Activated T-helper 9 cell treated with anti-CD3 and anti-CD28 coated beads, Interleukin-2, amount 50 U/mL, for 16 hours (primary cell): ENCODE measurements at regions not wholly inside any gene's neighbourhood (a gene's known extent, or its start where the extent isn't known, plus 50 kb on each side); places are given as distances from the start of the nearest gene placed in this dataset.
"Not testable (repeated sequence)": the region's sequence is repeated elsewhere in the genome, so short reads cannot be mapped to it uniquely, and the experiment has no call there.

Experiments
- DNase-seq: peaks from one replicate; pipeline ENCODE4 v3.0.0-alpha.2; 2020; ENCODE audit warnings: low read depth

DNA sequence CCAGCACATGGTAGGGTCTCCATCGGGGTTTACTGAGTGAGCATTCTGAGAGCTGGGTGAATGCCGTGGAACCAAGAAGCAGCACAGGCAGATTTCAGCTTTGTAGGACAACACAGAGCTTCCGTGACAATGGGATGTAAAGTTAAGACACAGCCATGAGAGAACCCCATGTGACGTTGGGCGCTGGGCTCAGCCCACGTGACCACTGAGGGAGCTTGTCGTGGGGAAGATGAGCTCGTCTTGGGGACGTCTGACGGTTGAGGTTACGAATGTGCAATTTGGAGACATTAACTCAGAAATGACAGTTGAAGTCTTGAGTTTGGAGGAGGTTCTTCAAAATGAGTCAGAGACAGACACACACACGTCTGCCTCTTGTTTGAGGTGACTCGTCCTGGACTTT, 51.5 kb upstream of the MUC20 start:
- DNase-seq = not testable (repeated sequence)

DNA sequence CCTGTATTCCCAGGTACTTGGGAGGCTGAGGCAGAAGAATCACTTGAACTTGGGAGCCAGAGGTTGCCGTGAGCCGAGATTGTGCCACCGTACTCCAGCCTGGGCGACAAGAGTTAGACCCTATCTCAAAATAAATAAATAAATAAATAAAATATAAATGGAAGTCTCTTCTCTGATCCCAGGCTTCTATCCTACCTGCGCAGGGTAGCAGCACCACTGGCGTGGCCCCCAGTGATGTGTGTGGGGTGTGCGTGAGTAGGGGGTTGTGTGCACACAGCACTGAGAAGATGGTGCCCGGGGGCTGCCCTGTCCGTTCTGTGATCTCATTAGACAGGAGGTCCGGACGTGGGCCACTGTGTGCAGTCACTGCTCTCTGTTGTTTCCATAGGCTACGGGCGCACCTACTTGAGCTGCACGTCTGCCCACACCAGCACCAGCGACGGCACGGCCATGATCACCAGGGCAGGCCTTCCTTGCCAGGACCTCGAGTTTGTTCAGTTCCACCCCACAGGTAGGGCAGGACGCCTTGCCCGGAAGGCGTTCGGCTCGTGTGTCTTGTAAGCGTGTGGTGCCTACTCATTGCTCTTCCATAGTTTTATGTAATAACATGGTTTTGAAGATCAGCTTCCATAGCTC, 52.5 kb upstream of the MUC20 start:
- not testable (repeated sequence) for DNase-seq

DNA sequence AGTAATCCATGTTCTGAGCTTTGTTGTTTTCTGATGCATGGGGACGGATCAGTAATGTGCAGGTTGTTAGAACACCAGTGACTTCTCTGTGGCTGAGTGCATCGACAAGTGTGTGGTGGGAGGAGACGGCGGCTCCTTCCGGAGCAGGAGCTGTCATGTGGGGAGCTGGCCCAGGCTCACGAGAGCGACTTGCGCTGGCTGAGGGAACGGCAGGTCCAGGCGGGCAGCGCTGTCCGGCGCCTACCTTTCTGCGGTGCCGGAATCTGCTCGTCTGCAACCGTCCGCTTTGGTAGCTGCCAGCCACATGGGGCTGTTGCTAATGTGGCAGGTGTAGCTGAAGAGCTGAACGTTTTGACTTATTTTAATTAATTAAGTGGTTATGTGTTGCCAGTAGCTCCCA, 55.5 kb upstream of the MUC20 start:
- DNase-seq = not testable (repeated sequence)

DNA sequence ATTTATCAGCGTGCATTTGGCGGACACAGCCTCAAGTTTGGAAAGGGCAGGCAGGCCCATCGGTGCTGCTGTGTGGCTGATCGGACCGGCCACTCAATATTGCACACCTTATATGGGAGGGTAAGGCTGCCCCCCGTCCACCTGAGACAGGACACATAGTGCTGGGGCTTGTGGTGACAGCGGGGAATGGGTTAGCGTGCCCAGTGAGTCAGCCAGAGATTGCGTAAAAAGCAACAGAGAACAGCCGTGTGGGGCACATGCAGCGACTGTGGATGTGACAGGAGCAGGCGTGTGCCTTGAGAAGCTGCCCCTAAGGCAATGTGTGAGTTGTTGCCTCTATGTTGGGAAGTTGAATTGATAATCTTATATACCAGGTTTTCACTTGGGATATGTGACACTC, 56.6 kb upstream of the MUC20 start:
- not testable (repeated sequence) for DNase-seq

DNA sequence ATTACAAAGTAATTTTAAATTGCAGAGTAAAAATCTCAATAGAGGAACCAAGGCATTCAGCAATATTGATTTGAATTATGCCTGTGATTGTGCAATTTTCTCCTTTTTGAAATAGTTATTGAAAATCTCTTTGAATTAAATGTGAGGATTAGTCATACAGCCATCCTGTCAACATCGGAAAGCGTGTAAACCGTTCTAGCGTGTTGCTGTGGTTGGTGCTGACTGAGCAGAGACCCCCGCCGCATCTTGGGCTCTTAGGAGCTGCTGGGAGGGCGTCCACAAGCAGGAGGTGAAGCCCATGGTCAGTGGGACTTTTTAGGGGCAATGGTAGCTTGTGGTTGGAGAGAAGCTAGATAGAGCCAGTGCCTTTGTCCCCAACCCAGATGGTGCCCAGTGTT, 61.6 kb upstream of the MUC20 start:
- DNase-seq = not testable (repeated sequence)

DNA sequence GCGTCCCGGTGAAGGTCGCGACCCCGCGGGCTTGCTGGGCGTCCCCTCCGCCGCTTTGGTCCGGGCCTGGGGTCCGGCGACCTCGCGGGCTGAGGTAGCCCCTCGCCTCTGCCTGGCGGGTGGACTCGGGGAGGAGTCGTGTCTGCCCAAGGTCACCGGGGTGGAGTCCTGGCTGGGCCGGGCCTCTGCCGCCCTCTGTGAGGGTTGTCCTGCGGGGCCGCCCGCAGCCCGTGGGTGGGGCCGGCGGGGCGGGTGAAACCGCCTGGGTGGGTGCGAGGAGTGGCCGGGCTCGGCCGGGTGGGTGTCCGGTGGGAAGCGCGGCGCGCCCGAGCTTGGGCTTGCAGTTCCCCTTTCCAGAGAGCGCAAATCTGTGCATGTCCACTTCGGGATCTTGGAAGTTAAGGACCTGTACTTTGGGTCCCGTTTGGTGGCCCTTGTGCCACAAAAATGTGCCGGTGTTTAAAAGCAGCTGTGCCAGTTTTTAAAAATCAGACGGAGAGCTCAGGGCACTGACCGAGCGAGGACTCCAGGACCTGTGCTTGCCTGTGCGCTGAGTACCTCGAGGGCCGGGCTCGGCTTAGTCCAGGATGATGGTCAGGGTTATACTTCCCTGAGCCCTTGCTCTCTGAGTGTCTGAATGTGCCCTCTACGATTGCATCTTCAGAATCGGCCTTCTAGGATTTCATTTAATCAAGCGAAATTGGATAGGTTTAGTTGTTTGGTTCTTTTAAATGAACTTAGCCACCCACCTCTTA, 62.2 kb upstream of the MUC20 start:
- not testable (repeated sequence) for DNase-seq

DNA sequence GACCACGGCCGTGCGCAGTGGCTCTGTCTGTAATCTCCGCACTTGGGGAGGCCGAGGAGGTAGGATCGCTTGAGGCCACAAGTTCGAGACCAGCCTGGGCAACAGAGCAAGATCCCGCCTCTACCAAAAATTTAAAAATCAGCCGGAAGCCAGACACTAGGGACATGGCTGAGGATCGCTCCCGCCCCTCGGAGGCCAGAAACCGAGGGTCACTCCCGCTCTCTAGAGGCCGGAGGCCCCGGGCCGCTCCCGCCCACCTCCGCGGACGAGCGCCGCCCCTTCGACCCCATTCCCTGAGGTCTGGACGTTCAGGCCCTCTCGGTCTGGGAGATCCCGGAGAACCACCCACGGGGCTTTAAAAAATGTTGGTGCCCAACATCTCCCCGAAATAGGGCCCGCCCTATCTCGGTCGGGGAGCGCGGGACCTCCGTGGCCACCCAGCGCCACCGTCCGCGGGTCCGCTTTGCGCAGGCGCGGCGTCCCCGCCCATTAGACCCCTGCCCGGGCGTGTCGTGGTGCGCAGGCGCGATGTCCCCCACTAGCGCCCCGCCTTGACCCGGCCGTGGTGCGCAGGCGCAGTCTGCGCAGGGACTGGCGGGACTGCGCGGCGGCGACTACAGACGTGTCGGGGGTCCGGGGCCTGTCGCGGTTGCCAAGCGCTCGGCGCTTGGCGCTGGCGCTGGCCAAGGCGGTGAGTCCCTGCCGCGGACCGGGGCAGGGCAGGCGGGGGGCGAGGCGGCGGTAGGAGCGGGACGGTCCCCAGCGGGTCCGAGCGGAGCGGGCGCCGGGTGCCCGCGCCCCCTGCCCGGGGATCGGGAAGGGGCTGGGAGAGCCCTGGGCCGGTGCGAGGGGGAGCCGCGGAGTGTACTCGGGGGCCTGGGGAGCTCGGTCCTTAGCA, 63.1 kb upstream of the MUC20 start:
- peak; percentile 69 for DNase-seq

DNA sequence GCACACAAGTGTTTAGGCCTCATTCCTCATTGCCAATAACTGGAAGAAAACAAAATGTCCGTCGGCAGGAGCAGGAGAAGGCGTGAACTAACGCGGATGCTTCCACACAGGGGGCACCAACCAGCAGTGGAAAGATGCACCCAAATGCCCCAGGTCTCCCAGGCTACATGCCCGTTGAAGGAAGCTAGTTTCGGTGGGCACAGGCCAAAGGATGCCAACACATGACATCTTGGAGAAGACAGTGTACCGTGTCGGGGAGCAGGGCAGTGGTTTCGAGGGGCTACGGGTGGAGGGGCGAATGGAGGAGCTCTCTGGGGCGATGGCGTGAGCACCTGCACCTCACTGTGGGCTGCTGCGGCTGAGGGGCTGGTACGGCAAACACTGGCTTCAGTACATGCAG, 64.7 kb upstream of the MUC20 start:
- not testable (repeated sequence) for DNase-seq

DNA sequence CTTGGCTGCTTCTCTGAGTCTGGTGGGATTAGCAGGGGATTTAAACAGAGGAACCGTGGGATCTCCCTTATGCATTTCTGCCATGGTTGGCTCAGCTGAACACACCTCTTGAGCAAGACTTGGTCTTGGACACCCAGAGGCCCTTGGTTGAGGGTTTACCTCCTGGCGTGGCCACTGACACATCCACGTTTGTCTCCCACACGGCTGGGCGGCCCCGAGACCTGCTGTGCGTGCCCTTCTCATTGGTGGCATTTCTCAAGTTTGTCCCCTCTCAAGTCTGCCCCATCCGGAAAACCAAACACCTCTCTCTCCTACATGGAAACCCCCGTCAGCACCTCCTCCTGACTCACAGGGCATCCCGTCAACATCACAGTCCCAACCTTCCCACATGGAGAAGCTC, 66.0 kb upstream of the MUC20 start:
- not testable (repeated sequence) for DNase-seq

DNA sequence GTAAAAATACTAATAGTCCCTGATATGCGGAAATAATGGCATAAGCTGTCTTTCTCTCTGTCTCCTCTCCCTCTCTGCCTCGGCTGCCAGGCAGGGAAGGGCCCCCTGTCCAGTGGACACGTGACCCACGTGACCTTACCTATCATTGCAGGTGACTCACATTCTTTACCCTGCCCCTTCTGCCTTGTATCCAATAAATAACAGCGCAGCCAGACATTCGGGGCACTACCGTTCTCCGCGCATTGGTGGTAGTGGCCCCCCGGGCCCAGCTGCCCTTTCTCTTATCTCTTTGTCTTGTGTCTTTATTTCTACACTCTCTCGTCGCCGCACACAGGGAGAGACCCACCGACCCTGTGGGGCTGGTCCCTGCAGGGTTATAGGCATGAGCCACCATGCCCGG, 66.6 kb upstream of the MUC20 start:
- not testable (repeated sequence) for DNase-seq

DNA sequence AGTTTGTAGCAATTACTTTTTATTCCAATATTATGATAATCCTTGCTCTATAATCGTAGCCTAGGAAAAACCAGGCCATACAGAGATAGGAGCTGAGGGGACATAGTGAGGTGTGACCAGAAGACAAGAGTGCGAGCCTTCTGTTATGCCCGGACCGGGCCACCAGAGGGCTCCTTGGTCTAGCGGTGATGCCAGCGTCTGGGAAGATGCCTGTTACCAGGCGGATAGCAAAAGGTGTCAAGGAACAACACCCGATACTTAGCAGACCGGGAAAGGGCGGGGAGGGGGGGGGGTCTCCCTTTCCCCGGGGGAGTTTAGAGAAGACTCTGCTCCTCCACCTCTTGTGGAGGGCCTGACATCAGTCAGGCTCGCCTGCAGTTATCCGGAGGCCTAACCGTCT, 67.1 kb upstream of the MUC20 start:
- DNase-seq = not testable (repeated sequence)

DNA sequence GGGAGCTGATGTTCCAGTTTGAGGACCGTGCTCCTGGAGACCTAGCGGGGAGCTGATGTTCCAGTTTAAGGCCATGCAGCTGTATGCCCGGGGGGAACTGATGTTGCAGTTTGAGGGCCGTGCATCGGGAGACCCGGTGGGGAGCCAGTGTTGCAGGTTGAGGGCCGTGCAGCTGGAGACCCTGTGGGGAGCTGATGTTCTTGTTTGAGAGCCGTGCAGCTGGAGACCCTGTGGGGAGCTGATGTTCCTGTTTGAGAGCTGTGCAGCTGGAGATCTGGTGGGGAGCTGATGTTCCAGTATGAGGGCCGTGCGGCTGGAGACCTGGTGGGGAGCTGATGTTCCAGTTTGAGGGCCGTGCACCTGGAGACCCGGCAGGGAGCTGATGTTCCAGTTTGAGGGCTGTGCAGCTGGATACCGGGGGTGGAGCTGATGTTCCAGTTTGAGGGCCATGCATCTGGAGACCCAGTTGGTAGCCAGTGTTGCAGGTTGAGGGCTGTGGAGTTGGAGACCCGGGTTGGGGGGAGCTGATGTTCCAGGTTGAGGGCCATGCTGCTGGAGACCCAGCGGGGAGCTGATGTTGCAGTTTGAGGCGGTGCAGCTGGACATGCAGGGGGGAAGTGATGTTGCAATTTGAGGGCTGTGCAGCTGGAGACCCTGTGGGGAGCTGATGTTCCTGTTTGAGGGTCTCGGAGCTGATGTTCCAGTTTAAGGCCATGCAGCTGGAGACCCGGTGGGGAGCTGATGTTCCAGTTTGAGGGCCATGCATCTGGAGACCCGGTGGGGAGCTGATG, 64.4 kb upstream of the APOD start:
- DNase-seq = not testable (repeated sequence)

DNA sequence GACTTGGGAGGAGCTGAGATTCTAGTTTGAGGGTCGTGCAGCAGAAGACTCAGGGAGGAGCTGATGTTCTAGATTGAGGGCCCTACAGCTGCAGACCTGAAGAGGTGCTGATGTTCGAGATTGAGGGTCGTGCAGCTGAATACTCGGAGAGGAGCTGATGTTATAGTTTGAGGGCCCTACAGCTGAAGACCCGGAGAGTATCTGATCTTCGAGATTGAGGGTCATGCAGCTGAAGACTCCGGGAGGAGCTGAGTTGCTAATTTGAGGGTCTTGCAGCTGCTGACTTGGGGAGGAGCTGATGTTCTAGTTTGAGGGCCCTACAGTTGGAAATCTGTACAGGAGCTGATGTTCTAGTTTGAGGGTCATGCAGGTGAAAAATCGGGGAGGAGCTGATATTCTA, 62.1 kb upstream of the APOD start:
- DNase-seq = not testable (repeated sequence)

DNA sequence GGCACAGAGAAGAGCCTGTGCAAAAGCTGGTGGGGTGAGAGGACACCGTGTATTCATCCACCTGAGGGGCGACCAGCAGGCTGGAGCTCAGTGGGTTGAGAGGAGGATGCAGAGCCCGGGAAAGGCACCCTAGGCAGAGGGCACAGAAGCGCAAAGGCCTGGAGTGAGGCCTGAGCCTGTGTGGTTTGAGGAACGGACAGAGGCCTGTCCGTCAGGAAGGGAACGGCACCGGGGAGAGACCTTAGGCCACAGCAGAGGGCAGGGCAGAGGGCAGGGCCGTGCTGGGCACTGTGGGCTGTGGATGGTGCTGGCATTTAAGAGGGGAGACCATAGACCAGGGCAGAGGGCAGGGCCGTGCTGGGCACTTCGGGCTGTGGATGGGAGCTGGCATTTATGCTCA, 59.5 kb upstream of the APOD start:
- not testable (repeated sequence) for DNase-seq

DNA sequence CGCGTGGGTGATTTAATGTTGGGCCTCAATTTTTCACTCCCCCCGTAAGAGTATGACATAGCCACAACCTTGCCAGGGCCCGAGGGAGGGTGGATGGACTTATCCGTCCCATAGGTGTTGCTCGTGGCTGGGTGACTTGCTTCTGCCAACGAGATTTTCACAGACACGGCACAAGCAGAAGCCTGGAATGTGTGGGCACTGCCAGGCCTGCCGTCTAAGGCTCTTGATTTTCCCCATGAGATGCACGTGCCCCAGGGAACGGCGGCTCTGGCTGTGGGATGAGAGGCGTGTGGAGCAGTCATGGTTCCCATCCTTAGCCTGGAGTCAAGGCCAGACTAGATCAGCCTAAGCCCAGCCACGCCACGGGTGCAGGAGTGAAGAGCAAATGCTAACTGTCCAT, 58.6 kb upstream of the APOD start:
- not testable (repeated sequence) for DNase-seq

DNA sequence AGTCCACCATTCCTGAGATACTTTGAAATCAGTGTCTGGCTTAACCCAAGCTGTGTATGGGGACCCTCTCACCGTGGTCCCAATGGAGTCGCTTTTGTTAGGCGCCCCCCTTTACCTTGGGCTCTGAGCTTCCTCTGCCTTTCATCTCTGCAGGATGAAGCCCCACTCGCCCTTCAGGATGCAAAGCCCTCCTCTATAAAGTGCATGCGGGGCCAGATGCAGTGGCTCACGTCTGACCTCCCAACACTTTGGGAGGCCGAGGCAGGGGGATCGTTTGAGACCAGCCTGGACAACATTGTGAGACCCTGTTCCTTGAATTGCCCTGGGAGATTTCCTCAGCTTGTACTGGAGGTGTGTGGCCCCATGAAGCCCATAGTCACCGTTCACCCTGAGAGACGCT, 54.7 kb upstream of the APOD start:
- not testable (repeated sequence) for DNase-seq

DNA sequence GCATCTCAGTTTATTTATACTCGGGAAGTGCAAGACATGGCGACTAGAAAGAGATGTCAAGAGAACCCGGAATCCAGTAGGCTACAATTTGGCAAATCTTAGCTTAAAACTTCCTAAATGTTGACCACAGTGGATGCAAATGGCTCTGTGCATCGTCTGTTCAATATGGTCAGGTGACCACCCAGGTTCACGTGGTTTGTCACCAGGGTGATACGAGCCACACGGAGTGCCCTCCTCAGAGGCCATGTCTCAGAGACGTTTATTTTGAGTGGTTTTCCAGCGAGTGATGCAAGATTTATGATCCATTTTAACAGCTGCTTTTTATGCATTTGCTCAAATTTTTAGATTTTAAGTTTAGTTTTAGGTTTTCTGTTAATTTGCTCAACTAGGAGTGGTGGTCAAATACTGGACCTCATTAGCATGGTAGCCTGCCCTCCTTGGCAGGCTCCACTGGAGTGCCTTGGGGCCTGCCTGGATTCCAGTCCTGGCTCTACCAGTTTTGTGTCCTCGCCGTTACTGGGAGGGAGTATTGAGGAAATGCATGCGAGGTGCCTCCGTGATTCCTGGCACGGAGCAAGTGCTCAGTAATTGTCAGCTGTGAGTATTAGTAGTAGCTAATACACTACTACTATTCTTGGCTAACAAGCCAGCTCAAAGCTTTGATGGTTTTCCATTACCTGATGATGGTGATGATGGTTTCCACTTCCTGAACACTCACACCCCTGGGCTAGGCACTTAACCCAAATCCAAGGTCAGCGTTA, 53.9 kb upstream of the APOD start:
- not testable (repeated sequence) for DNase-seq

DNA sequence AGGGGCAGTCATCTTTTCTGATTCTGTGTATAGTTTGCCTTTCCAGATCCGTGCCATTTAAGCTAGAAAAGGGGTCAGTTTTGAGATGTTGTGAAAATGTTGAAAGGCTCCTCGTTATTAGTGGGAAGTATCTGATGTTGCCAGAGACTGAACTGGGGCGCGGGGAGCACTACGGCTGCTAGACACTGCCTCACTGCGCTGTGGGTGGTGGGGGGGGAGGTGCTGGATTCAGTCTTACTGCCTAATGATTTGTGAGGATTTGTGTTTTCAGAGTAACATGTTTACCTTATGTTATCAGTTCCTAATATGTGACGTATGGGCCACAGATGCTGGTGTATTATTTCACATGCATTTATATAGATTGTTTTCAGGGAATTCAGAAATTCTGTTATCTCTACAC, 53.3 kb upstream of the APOD start:
- not testable (repeated sequence) for DNase-seq

DNA sequence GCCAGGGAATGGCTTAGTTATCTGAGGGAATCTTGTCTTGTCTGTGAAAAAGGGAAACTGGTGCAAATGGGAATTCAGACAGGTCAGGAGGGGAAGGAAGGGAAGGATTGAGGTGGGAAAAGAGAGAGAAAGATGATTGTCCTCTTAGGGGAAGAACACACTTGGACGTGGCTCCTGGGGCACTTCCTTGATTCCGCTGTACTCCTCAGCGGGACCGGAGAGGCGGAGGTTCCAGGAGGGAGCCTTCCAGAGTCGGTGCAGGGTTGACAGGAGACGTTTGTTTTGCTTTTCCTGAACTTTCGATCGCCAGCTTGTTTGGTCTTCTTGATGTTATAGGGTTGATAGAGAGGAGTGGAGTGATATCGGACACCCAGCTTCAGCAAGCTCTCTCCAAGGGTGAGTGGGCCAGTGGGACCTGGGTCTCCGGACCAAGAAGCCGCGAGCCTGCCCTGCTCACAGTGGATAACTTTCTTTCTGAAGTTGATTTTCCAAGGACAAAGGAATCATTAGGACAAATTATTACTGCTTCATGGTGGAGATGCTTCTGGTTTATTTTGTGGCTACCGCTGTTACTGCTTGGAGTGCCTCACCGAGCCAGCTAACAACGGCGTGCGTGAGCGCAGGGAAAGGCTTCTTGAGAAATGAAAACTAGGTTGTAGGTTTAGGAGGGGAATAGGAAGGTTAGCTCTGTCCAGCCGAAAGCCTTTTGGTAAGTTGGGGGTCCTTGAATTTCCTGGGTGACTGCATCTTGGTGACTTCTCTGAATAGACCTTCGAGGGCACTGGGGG, 52.4 kb upstream of the APOD start:
- DNase-seq = not testable (repeated sequence)

DNA sequence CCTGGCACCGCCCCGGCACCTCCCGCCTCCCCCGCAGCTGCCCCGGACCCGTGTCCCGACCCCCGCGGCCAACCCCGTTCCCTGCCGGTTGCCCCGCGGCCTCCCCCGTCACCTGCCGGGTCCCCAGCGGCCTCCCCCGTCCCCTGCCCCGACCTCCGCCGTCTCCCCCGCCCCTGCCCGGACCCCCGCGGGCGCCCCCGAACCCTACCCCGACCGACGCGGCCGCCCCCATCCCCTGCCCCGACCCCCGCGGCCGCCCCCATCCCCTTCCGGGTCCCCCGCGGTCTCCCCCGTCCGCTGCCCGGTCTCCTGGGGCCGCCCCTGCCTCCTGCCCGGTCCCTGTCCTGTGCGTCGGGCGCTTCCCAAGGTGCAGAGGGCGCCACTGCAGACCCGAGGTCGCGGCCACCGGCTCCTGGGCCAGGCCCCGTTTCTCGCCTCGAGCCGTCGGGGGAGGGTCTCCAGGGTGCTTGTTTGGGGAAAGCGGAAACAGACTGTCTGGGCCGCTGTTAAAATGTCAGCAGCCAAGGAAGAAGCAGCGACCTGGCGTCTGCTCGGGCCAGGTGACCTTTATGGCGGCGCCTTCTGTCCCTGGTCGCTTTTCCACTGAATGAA, 51.6 kb upstream of the APOD start:
- not testable (repeated sequence) for DNase-seq
